ENCODE measurements at regions not wholly inside any gene's neighbourhood (a gene's known extent, or its start where the extent isn't known, plus 50 kb on each side); places are given as distances from the start of the nearest gene placed in this dataset.
A peak's percentile ranks its signal among the peaks of the same experiment; 100 is the strongest.

- TF ChIP-seq CTCF (conservative IDR thresholded peaks at IDR 0.05): no peak
- H3K18ac ChIP-seq (ENCODE audit: insufficient read length, low read depth, low read length): no peak overlapping the region
- H4K91ac ChIP-seq (ENCODE audit: insufficient read length, low read depth, low read length): no peak overlapping the region
- no peaks in the 10 kb centered on the region for H3K79me1 ChIP-seq (ENCODE audit: insufficient read depth, low read depth, low read length, poor library complexity, severe bottlenecking)
- no peak for DNase-seq
- H2AK5ac ChIP-seq (ENCODE audit: insufficient read length, low read length): no peak overlapping the region
- H3K4me1 ChIP-seq (ENCODE audit: insufficient read depth, low read length): no peaks in the 10 kb centered on the region; the same call in 1 of the 2 replicates
- H3K27ac ChIP-seq (ENCODE audit: insufficient read length, low read depth, low read length): no peak overlapping the region
- H4K20me1 ChIP-seq (ENCODE audit: control insufficient read depth, insufficient read depth, insufficient read length): no peaks in the 10 kb centered on the region
- peaks cover 11 to 12% of the 10 kb centered on the region in 2 experiments for H3K4me1 Mint-ChIP-seq
- H3K4ac ChIP-seq (ENCODE audit: low read depth, low read length): no peak overlapping the region
- H3K9me3 ChIP-seq (ENCODE audit: control insufficient read depth, low read depth, low read length): no peaks in the 10 kb centered on the region
- no peak overlapping the region; a peak in 1 of 5 replicates for H3K4me3 Mint-ChIP-seq
- no peak overlapping the region for H3T11ph ChIP-seq (ENCODE audit: low read length)
- peak overlapping the region; percentile 12 for H3K4me2 ChIP-seq (ENCODE audit: insufficient read depth, insufficient read length, low read length)
- H3K79me2 ChIP-seq (ENCODE audit: insufficient read depth, low read length): no peaks in the 10 kb centered on the region
- no peak overlapping the region for H2BK5ac ChIP-seq (ENCODE audit: insufficient read length, low read length)
- no peak overlapping the region for H3K9ac ChIP-seq (ENCODE audit: extremely low read depth, insufficient read length, low read length)
- no peak overlapping the region for H2BK20ac ChIP-seq (ENCODE audit: low read depth, low read length, poor library complexity, severe bottlenecking)
- no peak overlapping the region for H3K56ac ChIP-seq (ENCODE audit: insufficient read length, low read depth, low read length)
- H2BK12ac ChIP-seq (ENCODE audit: insufficient read length, low read depth, low read length): no peak overlapping the region
- H3K9me3 Mint-ChIP-seq: no peaks in the 10 kb centered on the region
- WGBS (ENCODE audit: extremely low coverage, insufficient read length, low lambda C conversion rate): no CpG with 5 or more reads among the region's 5 CpGs
- no peaks in the 10 kb centered on the region for H3K23me2 ChIP-seq (ENCODE audit: insufficient read length, low read depth, low read length, poor library complexity, severe bottlenecking)
- no peak overlapping the region for H3K23ac ChIP-seq (ENCODE audit: insufficient read length, low read depth, low read length)
- no peak overlapping the region for H2BK120ac ChIP-seq (ENCODE audit: low read depth, low read length, poor library complexity, severe bottlenecking)
- H3K27me3 ChIP-seq (ENCODE audit: insufficient read depth, low read length): no peaks in the 10 kb centered on the region; the same call in 1 of the 2 replicates
- no peak overlapping the region for H4K8ac ChIP-seq (replicated peaks; ENCODE audit: insufficient read length, low read depth, low read length)
- no peaks in the 10 kb centered on the region for H3K36me3 Mint-ChIP-seq (ENCODE audit: insufficient read depth in 1 of 3, low read depth in 3 of 3)
- no peak overlapping the region for H4K5ac ChIP-seq (ENCODE audit: insufficient read length, low read depth, low read length)
- H3K27me3 Mint-ChIP-seq (ENCODE audit: low read depth): peaks cover 66% of the 10 kb centered on the region
- no peak overlapping the region for H3K27ac Mint-ChIP-seq
- no peak overlapping the region for H2BK15ac ChIP-seq (ENCODE audit: low read depth, low read length)
- no peak overlapping the region for H3K14ac ChIP-seq (ENCODE audit: insufficient read depth, low read length)
- H2AFZ ChIP-seq (ENCODE audit: low read length): no peak overlapping the region
Measured at GRCh38 chr20:22371843-22372242, 212.5 kb downstream of the FOXA2 start.

Data from H9 (cell line).